ENCODE measurements at regions not wholly inside any gene's neighbourhood (a gene's known extent, or its start where the extent isn't known, plus 50 kb on each side); places are given as distances from the start of the nearest gene placed in this dataset.

DNA sequence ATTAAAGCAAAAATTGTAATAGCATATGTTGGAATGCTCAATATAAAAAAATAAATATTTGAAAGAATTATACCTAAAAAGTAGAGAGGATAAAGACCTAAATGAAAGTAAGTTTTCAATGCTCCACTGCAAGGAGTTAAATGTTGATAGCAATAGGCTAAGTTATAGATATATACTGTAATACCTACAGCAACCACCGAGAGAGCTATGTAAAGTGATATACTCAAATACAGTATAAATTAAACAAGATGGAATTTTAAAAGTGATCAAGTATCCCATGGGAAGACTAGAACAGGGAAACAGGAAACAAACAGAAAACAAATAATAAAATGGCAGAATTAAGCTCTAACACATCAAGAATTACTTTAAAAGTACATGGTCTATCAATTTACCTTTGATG, 73.9 kb downstream of the CASP3 start:
- no peak for DNase-seq (ENCODE audit: low read depth)

DNA sequence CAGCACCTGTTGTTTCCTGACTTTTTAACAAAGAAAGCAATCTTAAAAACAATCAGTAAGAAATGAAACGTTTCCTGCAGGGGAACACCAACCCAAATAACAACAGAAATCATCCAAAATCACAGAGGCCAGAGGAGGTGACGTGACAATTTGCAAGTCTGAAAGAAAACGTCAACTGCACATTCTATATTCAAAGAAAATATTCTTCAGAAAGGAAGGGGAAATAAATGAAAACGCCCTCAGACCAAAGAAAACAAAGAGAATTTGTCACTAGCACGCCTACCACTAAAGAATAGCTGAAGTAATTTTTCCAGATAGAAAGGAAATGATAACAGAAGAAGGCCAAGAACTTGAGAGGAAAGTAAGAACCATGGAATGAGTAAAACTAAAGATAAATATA, 74.4 kb downstream of the CASP3 start:
- no peak for DNase-seq (ENCODE audit: low read depth)

DNA sequence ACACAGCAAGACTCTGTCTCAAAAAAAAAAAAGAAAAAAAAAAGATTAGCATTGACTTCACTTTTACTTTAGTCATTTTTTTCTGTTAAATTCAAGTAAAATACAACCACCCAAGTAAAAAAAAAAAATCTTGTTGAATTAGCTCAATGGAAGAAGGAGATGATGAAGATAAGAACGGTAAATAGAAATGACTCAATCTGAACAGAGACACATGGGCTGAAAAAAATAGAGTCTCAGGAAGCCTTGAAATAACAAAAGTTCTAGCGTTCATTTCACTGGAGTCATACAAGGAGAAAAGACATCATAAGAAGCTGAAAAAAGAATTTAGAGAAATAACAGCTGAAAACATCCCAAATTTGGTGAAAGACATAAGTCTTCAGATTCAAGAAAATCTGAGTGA, 75.5 kb downstream of the CASP3 start:
- no peak for DNase-seq (ENCODE audit: low read depth)

DNA sequence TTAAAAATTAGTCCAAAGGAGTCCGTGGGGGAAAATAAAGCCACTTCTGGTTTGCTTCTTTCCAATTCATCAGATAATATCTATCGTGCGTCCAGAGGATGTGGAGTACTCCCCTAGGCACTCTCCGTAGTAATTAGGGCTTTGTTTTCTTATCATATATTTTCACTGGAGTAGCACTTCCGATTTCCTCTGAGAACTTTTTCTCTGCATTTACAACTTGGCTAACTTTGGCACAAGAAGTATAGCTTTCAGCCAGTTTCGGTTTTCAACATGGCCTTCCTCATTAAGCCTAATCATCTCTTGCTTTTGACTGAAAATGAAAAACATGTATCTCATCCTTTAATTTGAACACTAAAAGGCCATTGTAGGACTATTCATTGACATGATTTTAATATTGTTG, 80.5 kb downstream of the CASP3 start:
- DNase-seq (ENCODE audit: low read depth) = no peak

DNA sequence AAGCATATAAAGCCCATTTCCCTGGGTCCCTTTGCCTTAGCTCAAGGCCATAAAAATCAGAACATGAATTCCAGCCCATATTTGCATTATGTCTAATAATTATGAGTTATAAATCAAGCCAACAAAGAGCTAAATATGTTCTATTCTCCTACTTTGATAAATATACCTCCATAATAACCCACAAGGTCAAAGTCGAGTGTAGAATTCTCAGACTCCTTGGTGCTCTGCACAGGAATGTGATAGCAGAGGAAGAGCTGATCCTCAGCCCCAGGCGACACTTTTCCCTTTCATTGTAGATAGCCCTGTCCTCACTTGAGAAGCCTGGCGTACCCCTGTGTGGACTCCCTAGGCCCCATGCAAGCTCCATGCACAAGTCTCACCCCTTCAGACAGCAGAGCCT, 85.6 kb downstream of the CASP3 start:
- DNase-seq (ENCODE audit: low read depth) = no peak

DNA sequence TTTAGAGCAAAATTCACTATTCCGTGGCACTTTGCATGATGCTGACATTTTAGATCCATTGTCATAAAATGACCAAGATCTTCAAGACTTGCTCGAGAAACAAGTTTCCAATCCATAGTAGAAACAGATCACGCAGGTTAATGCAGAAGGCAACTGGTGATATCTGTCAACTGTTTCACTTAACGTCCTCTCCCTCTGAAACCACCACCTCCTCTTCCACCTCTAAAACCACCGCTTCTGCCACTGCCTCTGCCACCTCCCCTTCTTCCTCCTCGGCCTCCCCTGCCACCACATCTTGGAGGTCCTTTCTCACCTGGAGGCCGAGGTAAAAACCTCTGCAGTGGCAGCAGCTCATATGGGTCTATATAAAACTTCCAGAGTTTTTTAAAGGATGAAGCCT, 84.6 kb upstream of the IRF2 start:
- no peak for DNase-seq (ENCODE audit: low read depth)

DNA sequence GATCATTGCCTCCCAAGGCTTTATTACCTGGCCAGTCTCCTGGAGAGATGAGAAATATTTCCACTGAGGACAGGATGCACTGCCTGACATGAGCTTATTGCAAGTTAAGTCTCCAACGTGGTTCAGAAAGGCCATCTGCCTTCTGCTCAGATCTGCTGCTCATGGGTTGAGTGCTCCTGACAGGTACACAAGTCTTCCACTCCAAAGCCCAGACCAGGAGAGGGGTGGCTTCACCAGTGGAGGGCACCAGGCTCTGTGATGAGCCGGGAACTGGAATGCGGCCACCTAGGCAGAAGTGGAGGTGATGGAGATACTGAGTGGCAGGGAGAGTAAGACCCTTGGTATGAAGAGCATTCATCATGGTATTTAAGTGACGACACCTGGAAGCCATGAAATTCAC, 79.5 kb upstream of the IRF2 start:
- DNase-seq (ENCODE audit: low read depth) = no peak

DNA sequence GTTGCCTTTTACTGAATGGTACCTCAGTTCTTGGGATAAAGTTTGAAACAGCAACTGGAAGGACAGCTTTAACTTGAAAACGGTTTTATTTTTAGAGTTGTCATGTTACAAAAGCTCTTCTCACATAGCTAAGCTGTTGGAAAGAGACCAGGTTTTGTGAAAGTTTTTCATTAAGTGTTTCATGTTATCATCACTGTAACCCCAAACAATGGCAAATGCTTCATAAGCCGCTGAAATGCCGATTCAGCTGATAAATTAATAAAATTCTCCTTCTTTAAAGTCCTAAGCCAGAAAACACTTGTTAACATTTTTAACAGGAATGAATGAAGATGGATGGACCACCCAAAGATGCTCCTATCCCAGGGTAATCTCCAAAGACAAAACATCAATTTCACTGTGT, 76.1 kb upstream of the IRF2 start:
- no peak for DNase-seq (ENCODE audit: low read depth)

DNA sequence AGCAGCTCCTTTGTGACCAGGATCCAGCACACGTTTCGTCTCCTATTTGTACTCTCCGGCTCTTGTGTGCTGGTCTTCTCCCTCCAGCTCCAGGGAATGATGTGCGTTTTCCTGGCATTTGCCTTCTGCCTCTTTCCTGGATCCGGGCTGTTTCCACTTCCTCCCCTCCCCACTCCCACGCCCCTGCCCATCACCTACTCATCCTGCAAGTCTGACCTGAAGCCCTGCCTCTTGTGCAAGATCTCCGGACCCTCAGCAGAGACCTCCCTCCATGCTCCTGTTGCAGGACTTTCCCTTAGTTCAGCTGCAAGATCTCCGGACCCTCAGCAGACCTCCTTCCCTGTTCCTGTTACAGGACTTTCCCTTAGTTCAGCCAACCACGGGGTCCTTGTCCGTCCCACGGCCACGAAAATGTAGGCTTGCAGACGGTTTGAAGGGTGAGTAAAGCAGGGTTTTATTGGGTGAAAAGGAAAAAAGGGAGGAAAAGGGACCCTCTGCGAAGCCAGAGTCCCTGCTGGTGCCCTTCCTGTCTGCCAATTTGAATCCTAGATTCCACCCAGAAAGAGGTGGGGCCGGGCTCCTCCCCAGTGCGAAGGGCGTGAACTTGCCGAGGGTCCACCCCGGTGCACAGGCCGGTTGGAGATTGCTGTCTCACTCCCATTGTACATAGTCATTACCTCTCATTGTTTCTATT, 74.4 kb upstream of the IRF2 start:
- DNase-seq (ENCODE audit: low read depth) = no peak

DNA sequence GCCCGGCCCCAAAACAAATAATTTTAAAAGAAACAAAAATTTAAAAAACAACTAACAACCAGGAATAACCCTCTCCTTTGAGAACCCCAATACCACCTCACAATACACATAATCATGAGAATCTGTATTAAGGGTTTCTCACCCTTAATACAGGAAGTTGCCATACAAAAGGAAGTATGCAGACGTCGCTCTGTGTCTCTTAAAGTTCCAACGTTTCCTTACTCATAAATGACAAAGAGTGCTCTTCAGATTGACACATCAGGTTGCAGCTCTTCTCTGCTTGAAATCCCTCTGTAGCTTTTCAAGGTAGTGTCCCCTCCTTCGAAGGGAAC, 73.9 kb upstream of the IRF2 start:
- DNase-seq (ENCODE audit: low read depth) = no peak

DNA sequence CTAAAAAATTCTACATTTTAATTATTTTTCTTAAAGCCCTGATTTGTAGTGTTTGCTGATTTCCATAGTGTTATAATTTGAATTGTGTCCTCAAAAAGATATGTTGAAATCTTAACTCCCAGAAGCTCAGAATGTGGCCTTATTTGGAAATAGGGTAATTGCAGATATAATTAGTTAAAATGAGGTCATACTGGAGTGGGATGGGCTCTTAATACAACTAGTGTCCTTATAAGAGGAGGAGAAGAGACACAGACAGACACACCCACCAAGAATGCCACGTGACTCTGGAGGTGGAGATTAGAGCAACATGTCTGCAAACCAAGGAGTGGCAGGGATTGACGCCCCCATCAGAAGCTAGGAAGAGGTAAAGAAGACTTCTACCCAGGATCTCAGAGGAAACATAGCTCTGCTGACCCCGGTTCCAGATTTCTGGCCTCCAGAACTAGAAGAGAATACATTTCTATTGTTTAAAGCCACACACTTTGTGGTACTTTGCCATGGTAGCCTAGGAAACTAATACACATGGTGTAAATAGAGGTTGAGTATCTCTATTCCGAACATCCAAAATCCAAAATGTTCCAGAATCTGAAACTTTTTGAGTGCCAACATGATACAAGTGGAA, 70.5 kb upstream of the IRF2 start:
- DNase-seq (ENCODE audit: low read depth) = no peak

DNA sequence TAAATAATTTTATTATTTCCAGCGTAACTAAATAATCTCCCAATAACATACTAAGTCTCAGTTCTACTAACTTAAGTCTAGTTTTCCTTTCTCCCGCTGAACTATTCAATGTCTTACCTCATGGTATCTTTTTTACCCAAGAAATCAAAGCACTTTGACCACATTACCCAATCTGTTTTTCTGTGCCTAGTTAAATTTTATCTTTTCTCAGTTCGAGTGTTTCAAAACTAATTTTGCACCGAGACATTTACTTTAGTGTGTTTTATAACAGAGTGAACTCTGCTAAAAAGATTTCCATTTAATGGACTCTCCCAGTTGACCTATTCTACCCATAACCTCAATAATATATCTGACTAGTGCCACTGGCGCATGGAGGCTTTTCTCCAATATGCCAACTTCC, 67.6 kb upstream of the IRF2 start:
- no peak for DNase-seq (ENCODE audit: low read depth)

DNA sequence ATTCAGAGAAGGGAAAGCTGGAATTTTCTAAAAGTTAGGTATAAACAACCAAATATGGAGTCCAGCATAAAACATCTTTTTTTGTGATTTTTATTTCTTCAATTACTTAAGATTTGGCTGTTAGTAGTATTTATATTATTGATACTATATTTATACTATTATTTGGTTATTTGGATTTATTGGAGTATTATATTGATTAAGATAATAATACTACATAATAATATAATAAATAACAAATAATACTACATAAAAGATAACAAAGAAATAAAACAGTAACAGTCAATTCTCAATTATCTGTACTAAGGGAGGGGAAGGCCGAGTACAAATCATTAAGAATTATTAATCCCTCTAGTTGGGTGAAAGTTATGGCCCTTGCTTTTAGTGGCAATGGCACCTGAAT, 66.0 kb upstream of the IRF2 start:
- DNase-seq (ENCODE audit: low read depth) = no peak

DNA sequence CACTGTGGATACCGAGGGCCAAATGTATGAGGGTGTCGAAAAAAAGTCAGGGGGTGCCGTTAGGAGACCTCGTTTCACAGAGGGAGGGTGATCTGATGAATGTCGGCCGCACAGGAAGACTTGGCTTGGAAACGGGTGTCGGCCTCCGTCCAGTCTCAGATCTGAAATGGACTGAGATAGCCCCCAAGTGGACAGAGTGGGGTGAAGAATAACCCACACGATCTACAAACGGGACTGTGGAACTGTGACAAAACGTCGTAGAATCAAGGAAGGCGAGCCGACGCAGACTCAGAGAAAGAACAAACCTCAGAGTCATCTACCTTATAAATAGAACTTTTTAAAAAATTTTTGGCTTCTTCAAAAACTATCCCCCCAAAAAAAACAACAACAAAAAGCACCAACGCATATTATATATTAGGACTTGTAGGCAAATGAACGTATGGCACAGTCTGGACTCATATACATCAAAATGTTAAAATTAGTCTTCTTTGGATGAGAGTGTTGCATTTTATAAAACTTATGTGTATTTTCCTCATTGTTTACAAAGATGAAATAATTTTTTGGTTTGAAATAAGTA, 63.8 kb upstream of the IRF2 start:
- DNase-seq (ENCODE audit: low read depth) = peak; percentile 39

DNA sequence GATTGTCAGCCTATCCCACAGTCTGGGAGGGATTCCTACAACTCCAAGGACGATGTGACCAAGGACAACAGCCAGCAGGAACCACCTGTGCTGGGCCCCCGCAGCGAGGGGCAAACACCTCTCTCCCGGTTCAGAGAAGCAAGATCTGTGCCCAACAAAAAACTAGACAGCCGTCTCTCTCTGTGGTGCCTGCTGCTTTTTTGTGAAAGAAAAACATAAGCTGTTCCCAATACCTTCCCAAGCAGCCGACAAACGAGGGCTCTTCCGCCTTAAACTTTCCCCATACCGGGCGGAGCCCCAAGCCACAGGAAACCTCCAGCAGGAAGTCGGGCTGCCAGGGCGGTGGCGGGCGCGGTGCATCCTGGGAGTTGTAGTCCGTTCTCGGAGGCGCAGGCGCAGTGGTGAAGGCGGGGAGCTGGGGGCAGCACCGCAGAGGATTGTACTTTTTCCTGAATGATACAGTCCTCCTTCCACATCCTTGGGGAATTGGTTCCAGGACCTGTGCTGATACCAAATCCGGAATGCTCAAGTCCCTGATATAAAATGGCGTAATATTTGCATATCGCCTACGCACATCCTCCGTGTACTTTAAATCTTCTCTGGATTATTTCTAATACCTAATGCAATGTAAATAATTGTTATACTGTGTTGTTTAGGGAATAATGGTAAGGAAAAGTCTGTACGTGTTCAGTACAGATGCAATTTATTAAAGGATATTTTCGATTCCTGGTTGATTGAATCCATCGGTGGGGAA, 63.1 kb upstream of the IRF2 start:
- peak; percentile 89 for DNase-seq (ENCODE audit: low read depth)

DNA sequence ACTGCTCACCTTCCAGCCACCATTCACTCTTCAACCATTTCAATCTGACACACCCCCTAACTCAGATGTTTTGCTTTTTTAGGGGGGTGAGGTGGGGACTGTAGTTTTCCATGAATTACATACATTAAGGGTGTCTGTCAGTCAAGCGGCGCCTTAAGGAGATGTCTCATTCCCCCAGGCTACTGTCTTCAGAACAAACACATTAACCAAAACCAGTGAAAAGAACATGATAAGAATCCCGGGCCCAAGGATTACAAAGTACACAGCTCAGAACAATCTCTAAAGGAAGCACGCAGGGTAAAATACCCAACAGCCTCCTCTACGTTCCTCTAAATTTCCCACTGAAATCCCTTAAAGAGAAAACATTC, 62.5 kb upstream of the IRF2 start:
- DNase-seq (ENCODE audit: low read depth) = no peak

DNA sequence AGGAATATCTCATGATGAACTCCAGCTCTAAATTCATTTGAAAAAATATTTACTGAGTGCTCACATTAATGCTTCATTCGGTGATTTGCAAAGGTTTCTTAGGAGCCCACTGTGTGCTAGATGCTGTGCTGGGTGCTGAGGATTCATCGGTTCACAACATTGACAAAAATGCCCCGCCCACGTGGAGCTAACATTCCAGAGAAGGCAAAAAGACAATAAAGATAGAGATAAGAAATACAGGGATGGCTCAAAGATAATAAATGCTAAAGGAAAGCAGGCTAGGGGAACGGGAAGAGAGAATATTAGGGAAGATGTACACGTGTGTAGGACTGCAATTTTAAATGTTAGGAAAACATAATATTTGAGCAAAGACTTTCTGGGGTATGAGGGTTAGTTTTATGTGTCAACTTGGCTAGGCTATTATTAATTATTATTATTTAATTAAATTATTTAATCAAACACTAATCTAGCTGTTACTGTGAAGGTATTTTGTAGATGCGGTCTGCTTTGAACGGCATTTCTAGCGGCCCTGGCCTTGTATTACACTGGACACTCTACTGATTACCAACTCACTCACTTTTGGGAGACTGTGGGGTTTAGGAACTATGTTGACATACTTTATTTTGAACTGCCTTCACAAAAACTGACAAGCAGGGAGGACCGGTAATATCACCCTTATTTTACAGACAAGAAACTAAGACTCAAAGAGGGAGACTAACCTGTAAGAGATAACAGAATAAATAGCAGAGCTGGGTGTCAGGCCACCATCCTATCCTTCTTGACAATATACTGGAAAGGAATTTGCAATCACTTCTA, 61.9 kb upstream of the IRF2 start:
- DNase-seq (ENCODE audit: low read depth) = no peak

DNA sequence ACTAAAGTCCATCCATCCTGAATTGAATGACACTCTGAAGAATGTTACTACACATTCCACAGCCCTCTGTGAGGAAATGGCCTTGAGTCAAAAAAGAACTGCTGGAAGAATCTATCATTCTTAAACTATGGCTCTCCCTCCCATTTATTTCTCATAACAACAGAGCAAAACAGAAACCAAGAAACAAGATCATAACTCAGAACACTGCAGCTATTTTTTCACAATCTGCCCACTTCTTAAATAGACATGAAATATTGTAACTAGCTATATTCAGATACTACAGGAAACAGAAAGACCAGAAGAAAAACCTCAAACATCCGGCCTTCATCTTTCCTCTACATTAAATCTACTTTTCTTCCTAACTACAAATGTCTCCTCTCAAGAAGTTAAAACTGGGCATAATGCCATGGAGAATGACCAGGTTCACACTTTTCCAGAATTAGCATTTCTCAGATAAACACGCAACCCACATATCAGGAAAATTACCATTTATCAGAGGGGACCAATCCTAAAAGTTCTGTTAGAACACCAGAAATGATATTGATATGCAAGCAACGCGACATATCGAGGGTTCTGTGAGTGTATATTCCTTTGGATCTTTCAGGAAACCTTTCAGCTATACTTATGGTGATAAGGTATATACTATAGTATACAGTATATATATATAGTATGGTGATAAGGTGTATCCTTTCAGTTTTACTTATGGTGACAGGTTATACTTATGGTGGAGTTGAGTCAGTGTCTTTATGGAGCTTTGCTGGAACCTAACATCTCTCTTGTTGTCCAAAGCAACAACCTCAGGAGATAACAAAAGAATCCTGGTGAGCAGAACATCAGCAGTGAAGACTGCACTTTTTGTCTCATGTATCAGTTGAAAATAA, 60.4 kb upstream of the IRF2 start:
- DNase-seq (ENCODE audit: low read depth) = no peak

DNA sequence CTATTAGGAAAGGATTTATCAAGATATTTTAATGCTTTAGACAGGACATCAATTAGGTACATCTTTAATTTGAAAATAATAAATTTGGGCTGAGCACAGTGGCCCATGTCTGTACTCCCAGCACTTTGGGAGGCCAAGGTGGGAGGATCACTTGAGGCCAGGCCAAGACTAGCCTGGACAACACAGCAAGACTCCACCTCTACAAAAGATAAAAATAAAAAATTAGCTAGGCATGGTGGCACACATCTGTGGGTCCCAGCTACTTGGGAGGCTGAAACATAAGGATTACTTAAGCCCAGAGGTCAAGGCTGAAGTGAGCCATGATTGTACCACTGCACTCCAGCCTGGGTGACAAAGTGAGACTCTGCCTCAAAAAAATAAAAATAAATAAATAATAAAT, 59.6 kb upstream of the IRF2 start:
- no peak for DNase-seq (ENCODE audit: low read depth)

DNA sequence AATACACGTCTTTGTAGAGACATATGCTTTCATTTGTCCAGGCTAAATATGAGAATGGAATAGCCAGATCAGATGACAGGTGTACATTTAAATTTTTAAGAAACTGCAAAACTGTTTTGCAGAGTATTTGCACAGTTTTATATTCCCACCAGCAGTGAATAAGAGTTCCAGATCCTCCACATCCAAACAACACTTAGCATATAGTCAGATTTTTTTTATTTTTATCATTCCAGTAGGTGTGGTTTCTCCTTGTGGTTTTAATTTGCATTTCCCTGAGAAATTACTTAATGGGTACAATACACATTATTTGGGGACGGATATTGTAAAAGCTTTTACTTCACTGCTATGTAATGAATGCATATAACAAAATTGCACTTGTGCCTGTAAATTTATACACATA, 56.7 kb upstream of the IRF2 start:
- DNase-seq (ENCODE audit: low read depth) = no peak

DNA sequence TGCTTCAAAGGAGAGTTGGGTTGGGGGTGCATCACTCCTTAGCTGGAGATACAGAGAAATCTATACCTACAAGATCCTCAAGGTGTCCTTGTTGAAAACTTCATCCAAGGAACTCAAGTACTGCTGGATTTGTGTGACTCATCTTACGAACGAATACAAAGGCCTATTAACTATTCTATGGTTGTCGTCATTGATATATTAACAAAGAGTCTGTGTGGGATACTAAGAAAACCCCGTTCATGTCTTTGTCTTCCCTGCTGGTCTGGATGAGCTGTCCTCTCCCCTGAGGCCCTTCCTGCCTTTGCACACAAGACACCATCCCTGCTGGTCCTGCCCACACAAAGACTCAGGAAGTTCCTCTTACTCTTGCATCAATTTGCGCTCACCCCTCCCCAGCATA, 54.9 kb upstream of the IRF2 start:
- no peak for DNase-seq (ENCODE audit: low read depth)

DNA sequence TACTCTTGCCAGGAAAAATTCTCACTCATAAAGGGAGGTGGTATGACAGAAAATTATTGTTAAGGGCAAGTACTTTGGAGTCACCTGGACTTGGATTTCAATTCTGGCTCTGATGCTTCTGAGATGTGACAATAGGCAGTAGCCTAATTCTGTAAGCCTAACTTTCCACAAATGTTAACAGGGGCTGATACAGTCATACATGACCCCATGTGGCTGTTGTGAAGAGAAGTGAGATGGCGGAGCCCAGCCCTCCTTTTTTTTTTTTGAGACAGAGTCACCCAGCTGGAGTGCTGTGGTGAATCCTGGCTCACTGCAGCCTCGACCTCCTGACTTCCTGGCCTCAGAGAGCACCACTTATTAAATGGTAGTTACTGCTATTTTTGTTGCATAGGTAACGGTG, 54.4 kb upstream of the IRF2 start:
- no peak for DNase-seq (ENCODE audit: low read depth)
